Nephron progenitor cell (in vitro differentiated cells): ENCODE measurements at regions not wholly inside any gene's neighbourhood (a gene's known extent, or its start where the extent isn't known, plus 50 kb on each side); places are given as distances from the start of the nearest gene placed in this dataset.
A peak's percentile ranks its signal among the peaks of the same experiment; 100 is the strongest.

Experiments used
- DNase-seq: peaks from one replicate; pipeline ENCODE4 v3.0.0; 2021
- H3K27ac Mint-ChIP-seq: 2 replicates; pipeline ENCODE4 v1.8.0; 2021; ENCODE audit warnings: mild to moderate bottlenecking, moderate library complexity, mixed read lengths
- H3K27me3 Mint-ChIP-seq: 2 replicates; pipeline ENCODE4 v1.8.0; 2021; ENCODE audit warnings: mild to moderate bottlenecking, low read depth, mixed read lengths; ENCODE audit not compliant: poor library complexity
- H3K36me3 Mint-ChIP-seq: 2 replicates; pipeline ENCODE4 v1.8.0; 2021; ENCODE audit warnings: low read depth, mixed read lengths
- H3K4me1 Mint-ChIP-seq: 2 replicates; pipeline ENCODE4 v1.8.0; 2021; ENCODE audit warnings: mixed read lengths
- H3K4me3 Mint-ChIP-seq: 2 replicates; pipeline ENCODE4 v1.8.0; 2021; ENCODE audit warnings: mild to moderate bottlenecking, moderate library complexity, mixed read lengths
- H3K9me3 Mint-ChIP-seq: 2 replicates; pipeline ENCODE4 v1.8.0; 2021; ENCODE audit warnings: mild to moderate bottlenecking, moderate library complexity, mixed read lengths
- CTCF ChIP-seq: fragments of 200-600 bp; sonication (generic); IDR thresholded peaks from 2 replicates; pipeline ENCODE4 v1.5.0; 2021; ENCODE audit warnings: antibody characterized with exemption

- H3K27ac Mint-ChIP-seq = no peak overlapping the region
- H3K9me3 Mint-ChIP-seq = no peaks in the 10 kb centered on the region
- H3K4me1 Mint-ChIP-seq = peaks cover 5% of the 10 kb centered on the region
- DNase-seq = no peak
- peaks cover 8% of the 10 kb centered on the region for H3K27me3 Mint-ChIP-seq
- no peak overlapping the region for H3K4me3 Mint-ChIP-seq
- TF ChIP-seq CTCF = no peak
- H3K36me3 Mint-ChIP-seq = no peaks in the 10 kb centered on the region
Measured at GRCh38 chr6:110033101-110033500, 55.0 kb downstream of the GPR6 start.

GRCh38 chr6:110033749-110034666, 55.9 kb downstream of the GPR6 start:
- TF ChIP-seq CTCF = no peak
- peak overlapping the region; percentile 83 for H3K27ac Mint-ChIP-seq
- H3K4me3 Mint-ChIP-seq = no peak overlapping the region
- no peaks in the 10 kb centered on the region for H3K9me3 Mint-ChIP-seq
- H3K4me1 Mint-ChIP-seq = peaks cover 5% of the 10 kb centered on the region
- peaks cover 8% of the 10 kb centered on the region for H3K27me3 Mint-ChIP-seq
- DNase-seq = no peak
- H3K36me3 Mint-ChIP-seq = no peaks in the 10 kb centered on the region

GRCh38 chr6:110034667-110035036, 56.5 kb downstream of the GPR6 start:
- Mint-ChIP-seq H3K9me3 (no peaks in the 10 kb centered on the region), H3K4me3 (no peak overlapping the region), H3K27me3 (peaks cover 8% of the 10 kb centered on the region), H3K27ac (no peak overlapping the region), H3K4me1 (peaks cover 11% of the 10 kb centered on the region), H3K36me3 (no peaks in the 10 kb centered on the region)
- DNase-seq = no peak
- TF ChIP-seq CTCF = no peak

GRCh38 chr6:110035321-110035720, 57.2 kb downstream of the GPR6 start:
- peaks cover 8% of the 10 kb centered on the region for H3K27me3 Mint-ChIP-seq
- no peak overlapping the region for H3K4me3 Mint-ChIP-seq
- peaks cover 17% of the 10 kb centered on the region for H3K4me1 Mint-ChIP-seq
- no peak for TF ChIP-seq CTCF
- DNase-seq = no peak
- H3K9me3 Mint-ChIP-seq = no peaks in the 10 kb centered on the region
- H3K27ac Mint-ChIP-seq = no peak overlapping the region
- no peaks in the 10 kb centered on the region for H3K36me3 Mint-ChIP-seq

GRCh38 chr6:110036408-110037302, 58.5 kb downstream of the GPR6 start:
- no peak for TF ChIP-seq CTCF
- Mint-ChIP-seq H3K27ac (no peak overlapping the region), H3K4me3 (no peak overlapping the region), H3K9me3 (no peaks in the 10 kb centered on the region), H3K4me1 (peaks cover 24% of the 10 kb centered on the region), H3K36me3 (no peaks in the 10 kb centered on the region), H3K27me3 (peaks cover 8% of the 10 kb centered on the region)
- no peak for DNase-seq
